ENCODE measurements at regions not wholly inside any gene's neighbourhood (a gene's known extent, or its start where the extent isn't known, plus 50 kb on each side); places are given as distances from the start of the nearest gene placed in this dataset.

- CTCF ChIA-PET = no interaction called here
- no peak overlapping the region for H2AFZ ChIP-seq (ENCODE audit: low read length)
- peak overlapping the region; percentile 58 for H3K27ac ChIP-seq (ENCODE audit: low read length)
- 0 out of 2 replicates have a peak overlapping the region, but pooled peaks have one; percentile 20 for H3K9ac ChIP-seq (ENCODE audit: low read length)
- BruUV-seq (replicated peaks) = no TSS peak
- POLR2A ChIA-PET (ENCODE audit: unreplicated experiment) = no interaction called here
- peak overlapping the region; percentile 39 for H3K4me2 ChIP-seq (ENCODE audit: low read length)
- H3K36me3 ChIP-seq (ENCODE audit: low read depth, low read length) = no peaks in the 10 kb centered on the region
- no peaks in the 10 kb centered on the region for H3K9me3 ChIP-seq (ENCODE audit: low read length)
- intact Hi-C loops (cut with micrococcal nuclease) = loop anchor here (5.0 kb wide), 1 partner anchor 286 kb away; no protein-coding TSS in a partner anchor
- ATAC-seq (peak; percentile 100), DNase-seq (peak; percentile 93)
- H3K4me1 ChIP-seq (ENCODE audit: insufficient read depth, low read length) = peaks cover 27% of the 10 kb centered on the region
- TF ChIP-seq EZH2 (IDR thresholded peaks at IDR 0.05; ENCODE audit: low read length, unreplicated experiment) (no peak), EZH2phosphoT487 (IDR thresholded peaks at IDR 0.05; ENCODE audit: borderline replicate concordance, low read length) (no peak), CTCF (conservative IDR thresholded peaks at IDR 0.05; ENCODE audit: low read depth, low read length) (no peak)
- H3K27me3 ChIP-seq (ENCODE audit: low read length) = no peaks in the 10 kb centered on the region
- H3F3A ChIP-seq (ENCODE audit: low read length, unreplicated experiment) = no peaks in the 10 kb centered on the region
- no peaks in the 10 kb centered on the region for H4K20me1 ChIP-seq (ENCODE audit: low read length)
- H3K4me3 ChIP-seq (ENCODE audit: low read length) = no peak overlapping the region
- H3K79me2 ChIP-seq (ENCODE audit: low read length) = no peaks in the 10 kb centered on the region
- no peaks in the 10 kb centered on the region for H3K9me2 ChIP-seq (replicated peaks; ENCODE audit: low read length)
These were observed 298.5 kb upstream of the CDH18 start for GRCh38 chr5:20286512-20286911.

- H3K79me2 ChIP-seq (ENCODE audit: low read length) = no peaks in the 10 kb centered on the region
- BruUV-seq (replicated peaks) = no TSS peak
- DNase-seq (no peak), ATAC-seq (no peak)
- intact Hi-C loops (cut with micrococcal nuclease) = no loop called here
- no peaks in the 10 kb centered on the region for H4K20me1 ChIP-seq (ENCODE audit: low read length)
- H3K9me2 ChIP-seq (replicated peaks; ENCODE audit: low read length) = no peaks in the 10 kb centered on the region
- H3K9me3 ChIP-seq (ENCODE audit: low read length) = peaks cover 14% of the 10 kb centered on the region; the same call in 1 of the 2 replicates
- H3K4me1 ChIP-seq (ENCODE audit: insufficient read depth, low read length) = peaks cover 20% of the 10 kb centered on the region
- peaks cover 10% of the 10 kb centered on the region for H3F3A ChIP-seq (ENCODE audit: low read length, unreplicated experiment)
- POLR2A ChIA-PET (ENCODE audit: unreplicated experiment) = no interaction called here
- peak overlapping the region; percentile 63 for H2AFZ ChIP-seq (ENCODE audit: low read length)
- TF ChIP-seq CTCF (conservative IDR thresholded peaks at IDR 0.05; ENCODE audit: low read depth, low read length) (no peak), EZH2 (IDR thresholded peaks at IDR 0.05; ENCODE audit: low read length, unreplicated experiment) (no peak), EZH2phosphoT487 (IDR thresholded peaks at IDR 0.05; ENCODE audit: borderline replicate concordance, low read length) (no peak)
- H3K9ac ChIP-seq (ENCODE audit: low read length) = peak overlapping the region; percentile 56
- H3K36me3 ChIP-seq (ENCODE audit: low read depth, low read length) = peaks cover 13% of the 10 kb centered on the region
- peak overlapping the region; percentile 10; the same call in 1 of the 2 replicates for H3K4me3 ChIP-seq (ENCODE audit: low read length)
- CTCF ChIA-PET = no interaction called here
- H3K4me2 ChIP-seq (ENCODE audit: low read length) = peak overlapping the region; percentile 71
- peak overlapping the region; percentile 95 for H3K27ac ChIP-seq (ENCODE audit: low read length)
- H3K27me3 ChIP-seq (ENCODE audit: low read length) = no peaks in the 10 kb centered on the region
These were observed 288.9 kb upstream of the CDH18 start for GRCh38 chr5:20276959-20277263.

- peak overlapping the region; percentile 63 for H2AFZ ChIP-seq (ENCODE audit: low read length)
- H3K9me3 ChIP-seq (ENCODE audit: low read length) = peaks cover 14% of the 10 kb centered on the region; the same call in 1 of the 2 replicates
- peaks cover 10% of the 10 kb centered on the region for H3F3A ChIP-seq (ENCODE audit: low read length, unreplicated experiment)
- H3K4me2 ChIP-seq (ENCODE audit: low read length) = peak overlapping the region; percentile 71
- H3K9ac ChIP-seq (ENCODE audit: low read length) = peak overlapping the region; percentile 56
- H3K79me2 ChIP-seq (ENCODE audit: low read length) = no peaks in the 10 kb centered on the region
- H4K20me1 ChIP-seq (ENCODE audit: low read length) = no peaks in the 10 kb centered on the region
- peak; percentile 94 for ATAC-seq
- H3K9me2 ChIP-seq (replicated peaks; ENCODE audit: low read length) = no peaks in the 10 kb centered on the region
- peak; percentile 99 for DNase-seq
- peaks cover 13% of the 10 kb centered on the region for H3K36me3 ChIP-seq (ENCODE audit: low read depth, low read length)
- H3K4me3 ChIP-seq (ENCODE audit: low read length) = peak overlapping the region; percentile 10
- CTCF ChIA-PET = no interaction called here
- POLR2A ChIA-PET (ENCODE audit: unreplicated experiment) = no interaction called here
- H3K27ac ChIP-seq (ENCODE audit: low read length) = peak overlapping the region; percentile 95
- H3K4me1 ChIP-seq (ENCODE audit: insufficient read depth, low read length) = peaks cover 20% of the 10 kb centered on the region
- BruUV-seq (replicated peaks) = no TSS peak
- H3K27me3 ChIP-seq (ENCODE audit: low read length) = no peaks in the 10 kb centered on the region
- intact Hi-C loops (cut with micrococcal nuclease) = no loop called here
- TF ChIP-seq EZH2 (IDR thresholded peaks at IDR 0.05; ENCODE audit: low read length, unreplicated experiment) = no peak
- no peak for TF ChIP-seq CTCF (conservative IDR thresholded peaks at IDR 0.05; ENCODE audit: low read depth, low read length)
- TF ChIP-seq EZH2phosphoT487 (IDR thresholded peaks at IDR 0.05; ENCODE audit: borderline replicate concordance, low read length) = no peak
These were observed 288.3 kb upstream of the CDH18 start for GRCh38 chr5:20276061-20276958.
